GM12878 (cell line): ENCODE measurements at regions not wholly inside any gene's neighbourhood (a gene's known extent, or its start where the extent isn't known, plus 50 kb on each side); places are given as distances from the start of the nearest gene placed in this dataset.

Source experiments
- ATAC-seq: fragments of 200-7000 bp; cut with Tn5 transposase; 3 replicates; pipeline ENCODE4 v1.9.1; 2020; ENCODE audit warnings: mild to moderate bottlenecking, moderate library complexity
- BruUV-seq: library from RNA; stranded (reverse); fragments of 400-500 nt; replicated peaks from 2 replicates; lab custom pipeline; 2021; lab: Mats Ljungman, UMichigan
- CTCF ChIA-PET: fragments of 300-600 bp; sonication (Branson Sonifier 250); formaldehyde crosslinking; extraction: SDS; loops from one replicate; lab custom pipeline; 2021; ENCODE audit warnings: inconsistent platforms; lab: Yijun Ruan, JAX
- POLR2A ChIA-PET: fragments of 350-600 bp; formaldehyde crosslinking; extraction: SDS; loops from one replicate; lab custom pipeline; 2021; ENCODE audit warnings: inconsistent platforms; lab: Charles Lee
- RAD21 ChIA-PET: fragments of 300-600 bp; sonication (Branson Sonifier 250); formaldehyde crosslinking; loops from one replicate; lab custom pipeline; 2023; ENCODE audit warnings: antibody characterized with exemption; ENCODE audit not compliant: unreplicated experiment; lab: Charles Lee
- SMC1A ChIA-PET: fragments of 300-600 bp; sonication (Branson Sonifier 250); formaldehyde crosslinking; loops from one replicate; lab custom pipeline; 2023; ENCODE audit not compliant: unreplicated experiment, uncharacterized antibody; lab: Charles Lee
- DNase-seq: peaks from one replicate; pipeline ENCODE4 v3.0.0-alpha.2; 2011; ENCODE audit warnings: low read depth, low spot score
- FAIRE-seq: peaks from 3 replicates; lab custom pipeline; 2011; peaks lifted over from hg19 to GRCh38; lab: Jason Lieb, UNC
- H2AFZ ChIP-seq: 2 replicates; pipeline ENCODE4 v1.6.0; 2011; ENCODE audit warnings: low read depth, low read length, control low read depth; ENCODE audit not compliant: control insufficient read depth
- H3K27ac ChIP-seq: 2 replicates; pipeline ENCODE4 v1.5.1; 2011; ENCODE audit warnings: control low read depth; ENCODE audit not compliant: control insufficient read depth, insufficient read depth
- H3K27me3 ChIP-seq, 2 experiments: replicated peaks in 1 of 2; 2 replicates each; pipeline versions ENCODE4 v1.6.0 to v1.6.1; 2011; ENCODE audit warnings: low read length in 1 of 2; ENCODE audit not compliant: control insufficient read depth in 2 of 2, insufficient read depth in 2 of 2
- H3K36me3 ChIP-seq, 2 experiments: 2 replicates each; pipeline ENCODE4 v1.5.1; 2011; ENCODE audit warnings: low read length in 1 of 2; ENCODE audit not compliant: control insufficient read depth in 2 of 2, insufficient read depth in 2 of 2
- H3K4me1 ChIP-seq: 2 replicates; pipeline ENCODE4 v1.6.1; 2011; ENCODE audit warnings: mild to moderate bottlenecking, low read length, moderate library complexity, mixed read lengths; ENCODE audit not compliant: control insufficient read depth, insufficient read depth
- H3K4me2 ChIP-seq: 2 replicates; pipeline ENCODE4 v1.6.0; 2011; ENCODE audit warnings: control low read depth; ENCODE audit not compliant: control insufficient read depth, insufficient read depth
- H3K4me3 ChIP-seq: fragments of 200-600 bp; sonication (generic); 2 replicates; pipeline ENCODE4 v1.5.1; 2016
- H3K79me2 ChIP-seq: 2 replicates; pipeline ENCODE4 v1.6.0; 2011; ENCODE audit warnings: low read length; ENCODE audit not compliant: control insufficient read depth, insufficient read depth
- H3K9ac ChIP-seq: 2 replicates; pipeline ENCODE4 v1.8.0; 2011; ENCODE audit warnings: low read length, control low read depth, mixed read lengths; ENCODE audit not compliant: control insufficient read depth, insufficient read depth
- H3K9me3 ChIP-seq: replicated peaks from 3 replicates; pipeline ENCODE4 v1.5.1; 2011; ENCODE audit warnings: mild to moderate bottlenecking, low read length; ENCODE audit not compliant: control insufficient read depth, insufficient read depth
- H4K20me1 ChIP-seq: 2 replicates; pipeline ENCODE4 v1.6.0; 2011; ENCODE audit not compliant: control insufficient read depth, insufficient read depth
- ASH2L ChIP-seq: fragments of 300-600, 200-600 bp; sonication (generic); IDR thresholded peaks from 2 replicates; pipeline ENCODE4 v1.6.1; 2017; ENCODE audit warnings: low read depth, mild to moderate bottlenecking, borderline replicate concordance
- CHD2 ChIP-seq: IDR thresholded peaks from 2 replicates; pipeline ENCODE4 v1.6.1; 2011; ENCODE audit warnings: low read depth, low read length, improper control_type of control experiment, borderline replicate concordance
- GABPA ChIP-seq: IDR thresholded peaks from 2 replicates; pipeline ENCODE4 v1.6.1; 2014; ENCODE audit warnings: antibody characterized with exemption, low read depth, mild to moderate bottlenecking, inconsistent platforms
- IRF3 ChIP-seq: fragments of 450-650 bp; IDR thresholded peaks from 2 replicates; pipeline ENCODE4 v1.6.1; 2014; ENCODE audit warnings: mild to moderate bottlenecking
- PAX5 ChIP-seq: IDR thresholded peaks from 2 replicates; pipeline ENCODE4 v1.6.1; 2011; ENCODE audit warnings: low read depth, low read length, borderline replicate concordance
- RELB ChIP-seq: fragments of 450-650 bp; IDR thresholded peaks from 2 replicates; pipeline ENCODE4 v1.6.1; 2017; ENCODE audit warnings: low read depth, mild to moderate bottlenecking, moderate library complexity
- SUZ12 ChIP-seq: fragments of 200-600 bp; sonication (generic); IDR thresholded peaks from one replicate; pipeline ENCODE4 v1.6.1; 2018; ENCODE audit warnings: antibody characterized with exemption, mild to moderate bottlenecking; ENCODE audit not compliant: unreplicated experiment
- TBL1XR1 ChIP-seq: IDR thresholded peaks from 2 replicates; pipeline ENCODE4 v1.6.1; 2012; ENCODE audit warnings: low read depth, low read length, improper control_type of control experiment
- TCF12 ChIP-seq: IDR thresholded peaks from 2 replicates; pipeline ENCODE4 v1.6.1; 2011; ENCODE audit warnings: low read depth, mild to moderate bottlenecking, low read length
- TCF3 ChIP-seq: IDR thresholded peaks from 2 replicates; pipeline ENCODE4 v1.6.1; 2012; ENCODE audit warnings: low read depth, mild to moderate bottlenecking, low read length, borderline replicate concordance; ENCODE audit not compliant: insufficient read depth
- WGBS: methylation state at CpG from one replicate; pipeline ENCODE4 v1.1.6; 2016; ENCODE audit warnings: low lambda C conversion rate; ENCODE audit not compliant: insufficient replicate concordance, insufficient coverage; ENCODE audit errors: missing lambda C conversion rate; 5-methylcytosine and 5-hydroxymethylcytosine counted together
- in situ Hi-C: fragments of 300-500 bp; cut with MboI; formaldehyde crosslinking; loops from 9 replicates; pipeline ENCODE4 v1.14.3; 2018; ENCODE audit warnings: mixed read lengths
- intact Hi-C: fragments of 100-400 bp; cut with micrococcal nuclease; formaldehyde crosslinking; loops from one replicate; pipeline ENCODE4 v1.14.2; 2022; ENCODE audit not compliant: unreplicated experiment

GRCh38 chr3:10708216-10708893 is 107.7 kb upstream of the SLC6A11 start:
- ChIA-PET SMC1A (no interaction called here), RAD21 (no interaction called here), CTCF (no interaction called here), POLR2A (no interaction called here)
- Histone ChIP-seq H3K36me3 (no peaks in the 10 kb centered on the region), H3K9me3 (no peaks in the 10 kb centered on the region), H2AFZ (no peak overlapping the region), H3K27me3 (peaks cover 6 to 10% of the 10 kb centered on the region in 2 experiments; a peak in 3 of 4 replicates), H3K4me2 (no peak overlapping the region), H3K4me1 (no peaks in the 10 kb centered on the region), H3K79me2 (no peaks in the 10 kb centered on the region), H3K4me3 (no peak overlapping the region), H3K9ac (no peak overlapping the region), H3K27ac (no peak overlapping the region), H4K20me1 (no peaks in the 10 kb centered on the region)
- no TSS peak for BruUV-seq
- no peak for ATAC-seq
- in situ Hi-C loops (no loop called here), intact Hi-C loops (no loop called here)
- WGBS = 31% methylated on average over 12 of the region's 25 CpGs
- no peak for FAIRE-seq
- TF ChIP-seq SUZ12 = peak; percentile 36
- no peak for TF ChIP-seq TBL1XR1
- DNase-seq = no peak

- no peak overlapping the region for H2AFZ ChIP-seq
- no peaks in the 10 kb centered on the region for H3K36me3 ChIP-seq
- DNase-seq (no peak), ATAC-seq (no peak), FAIRE-seq (no peak)
- BruUV-seq = no TSS peak
- no peaks in the 10 kb centered on the region for H4K20me1 ChIP-seq
- 39% methylated on average over 9 of the region's 9 CpGs for WGBS
- ChIA-PET RAD21 (no interaction called here), SMC1A (no interaction called here), POLR2A (no interaction called here), CTCF (no interaction called here)
- peaks cover 6 to 10% of the 10 kb centered on the region in 2 experiments; a peak in 3 of 4 replicates for H3K27me3 ChIP-seq
- no peak overlapping the region for H3K4me3 ChIP-seq
- intact Hi-C loops = no loop called here
- H3K9ac ChIP-seq = no peak overlapping the region
- H3K79me2 ChIP-seq = no peaks in the 10 kb centered on the region
- H3K4me1 ChIP-seq = no peaks in the 10 kb centered on the region
- no peak overlapping the region for H3K4me2 ChIP-seq
- H3K9me3 ChIP-seq = no peaks in the 10 kb centered on the region
- in situ Hi-C loops = no loop called here
- H3K27ac ChIP-seq = no peak overlapping the region
- TF ChIP-seq ASH2L (no peak), GABPA (no peak), CHD2 (no peak), RELB (no peak), TCF12 (no peak), PAX5 (no peak), IRF3 (no peak), TCF3 (no peak)
These were observed 106.8 kb upstream of the SLC6A11 start for GRCh38 chr3:10709110-10709781.
